Activated CD4-positive, CD25-positive, alpha-beta regulatory T cell (primary cell): ENCODE measurements at regions not wholly inside any gene's neighbourhood (a gene's known extent, or its start where the extent isn't known, plus 50 kb on each side); places are given as distances from the start of the nearest gene placed in this dataset.

Source experiments
- DNase-seq, 4 experiments: peaks; one replicate each; lab custom pipeline; 2025; lab: John Stamatoyannopoulos, UW

- no peak for DNase-seq
These were observed 266.3 kb upstream of the ZMIZ1 start for GRCh38 chr10:78802431-78802830.

GRCh38 chr10:78802866-78803265 is 265.9 kb upstream of the ZMIZ1 start:
- DNase-seq, result no peak

- no peak for DNase-seq
These were observed 265.1 kb upstream of the ZMIZ1 start for GRCh38 chr10:78803710-78804109.

- DNase-seq, result no peak
These were observed 264.2 kb upstream of the ZMIZ1 start for GRCh38 chr10:78804411-78805032.

GRCh38 chr10:78805176-78805575 is 263.6 kb upstream of the ZMIZ1 start:
- no peak for DNase-seq

DNA sequence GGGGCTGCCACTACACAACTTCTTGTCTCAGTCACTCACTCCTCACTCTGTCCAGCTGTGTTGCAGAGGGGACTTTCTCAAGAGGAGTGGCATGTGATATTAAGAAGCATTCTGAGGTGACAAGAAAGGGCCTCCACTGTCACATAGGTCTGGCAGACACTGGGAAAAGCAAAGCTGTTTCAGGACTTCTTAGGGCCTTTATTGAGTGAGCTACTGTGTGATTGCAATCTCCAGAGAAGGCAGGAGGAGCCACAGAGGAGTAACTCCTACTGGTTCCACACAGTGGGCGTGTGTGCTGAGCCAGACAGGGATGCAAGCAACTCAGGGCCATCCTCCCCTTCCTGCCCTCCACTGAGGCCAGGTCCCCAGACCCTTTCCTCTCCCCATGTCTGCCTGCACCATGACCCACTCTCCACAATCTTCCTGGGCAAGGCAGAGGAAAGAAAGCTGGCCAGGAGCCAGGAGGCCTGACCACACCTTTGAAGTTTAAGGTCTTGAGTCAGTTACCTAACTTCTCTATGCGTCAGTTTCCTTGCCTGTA is 262.0 kb upstream of the ZMIZ1 start:
- DNase-seq, result no peak

- no peak for DNase-seq
These were observed 261.1 kb upstream of the ZMIZ1 start for GRCh38 chr10:78807504-78808203.

GRCh38 chr10:78808286-78808685 is 260.5 kb upstream of the ZMIZ1 start:
- DNase-seq, result no peak

- no peak for DNase-seq
These were observed 259.9 kb upstream of the ZMIZ1 start for GRCh38 chr10:78808736-78809367.

- DNase-seq, result no peak
These were observed 257.6 kb upstream of the ZMIZ1 start for GRCh38 chr10:78811174-78811573.

DNA sequence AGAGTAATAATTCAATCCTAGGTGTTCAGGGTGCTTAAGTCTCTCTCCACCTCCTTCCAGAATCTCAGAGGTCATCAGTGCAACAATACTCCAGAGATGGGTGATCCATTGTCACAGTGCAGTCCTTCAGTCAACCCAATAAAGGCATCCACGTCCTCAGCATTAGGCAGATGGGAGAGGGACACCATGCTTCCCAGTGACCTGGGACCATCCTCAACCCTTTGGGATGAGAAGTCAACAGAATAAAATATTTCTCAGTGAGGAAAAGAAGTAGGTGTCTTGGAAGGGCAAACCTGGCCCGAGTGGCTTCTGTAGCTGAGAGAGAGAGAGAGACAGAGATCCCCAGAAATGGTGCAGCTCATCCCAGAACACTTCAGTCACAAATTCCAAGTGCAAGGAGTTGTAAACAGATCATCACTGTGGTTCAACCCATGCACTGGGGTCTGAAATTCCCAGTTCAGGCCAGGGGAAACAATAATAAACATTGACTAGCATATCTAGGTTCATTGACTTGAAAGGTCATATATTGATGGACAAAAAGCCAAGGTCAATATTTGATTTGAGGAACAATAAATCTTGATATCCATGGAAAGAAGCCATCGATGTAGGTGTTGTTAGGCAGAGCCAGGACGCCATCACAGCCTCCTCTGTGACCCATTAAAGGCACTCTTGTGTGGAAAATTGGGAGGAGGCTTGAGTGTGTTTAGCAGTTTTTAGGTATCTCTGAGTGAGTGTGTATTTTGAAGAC is 256.0 kb upstream of the ZMIZ1 start:
- no peak for DNase-seq

DNA sequence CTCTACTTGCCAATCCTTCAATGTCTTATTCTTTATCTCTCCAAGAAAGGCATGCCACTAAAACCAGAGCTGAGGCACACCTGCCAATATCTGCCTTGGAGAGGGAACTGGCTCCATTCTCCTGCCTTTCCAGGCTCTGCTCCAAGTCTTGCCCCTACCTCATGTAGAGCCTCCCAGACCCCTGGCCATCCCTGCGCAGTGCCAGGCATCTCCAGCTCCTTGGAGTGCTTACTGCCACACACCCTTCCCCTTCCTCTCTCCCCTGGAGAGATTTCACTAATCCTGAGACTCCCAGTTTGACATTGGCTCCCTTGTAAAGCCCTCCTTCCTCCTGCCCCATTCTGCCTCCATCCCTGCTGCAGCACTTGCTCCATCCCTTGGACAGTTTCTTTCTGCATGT is 255.2 kb upstream of the ZMIZ1 start:
- DNase-seq, result no peak

- no peak for DNase-seq
These were observed 254.8 kb upstream of the ZMIZ1 start for GRCh38 chr10:78813998-78814399.

GRCh38 chr10:78814407-78814806 is 254.4 kb upstream of the ZMIZ1 start:
- no peak for DNase-seq

DNA sequence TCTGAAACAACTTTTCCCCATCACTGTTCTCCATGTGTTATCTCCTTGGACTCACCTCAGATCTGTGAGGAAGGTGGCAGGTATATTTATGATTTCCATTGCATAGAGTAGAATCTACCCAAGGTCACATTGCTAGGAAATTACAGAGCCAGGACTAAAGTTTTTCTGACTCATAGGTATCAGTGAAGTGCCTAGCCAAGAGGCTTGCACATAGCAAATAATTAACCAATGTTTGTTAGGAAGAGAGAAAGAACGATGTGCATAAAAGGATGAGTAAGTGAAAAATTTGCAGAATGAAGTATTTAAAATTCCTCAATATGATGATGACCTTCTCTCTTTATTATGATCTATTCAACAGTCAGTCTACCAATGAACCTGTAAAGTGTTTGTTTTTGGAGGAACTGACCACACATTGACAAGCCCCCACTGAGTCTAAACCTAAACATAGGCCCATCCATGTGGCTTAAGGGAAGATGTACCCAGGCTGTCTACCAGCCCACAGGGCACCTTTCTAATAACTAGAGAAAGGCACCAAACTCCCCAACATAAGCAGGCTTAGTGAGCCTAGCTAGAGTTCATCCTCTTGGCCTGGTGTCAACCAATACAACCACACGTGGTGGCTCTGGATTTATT is 252.9 kb upstream of the ZMIZ1 start:
- no peak for DNase-seq

GRCh38 chr10:78817361-78817760 is 251.4 kb upstream of the ZMIZ1 start:
- no peak for DNase-seq

- DNase-seq, result no peak
These were observed 251.0 kb upstream of the ZMIZ1 start for GRCh38 chr10:78817804-78818203.

- no peak for DNase-seq
These were observed 249.3 kb upstream of the ZMIZ1 start for GRCh38 chr10:78819361-78820006.

DNA sequence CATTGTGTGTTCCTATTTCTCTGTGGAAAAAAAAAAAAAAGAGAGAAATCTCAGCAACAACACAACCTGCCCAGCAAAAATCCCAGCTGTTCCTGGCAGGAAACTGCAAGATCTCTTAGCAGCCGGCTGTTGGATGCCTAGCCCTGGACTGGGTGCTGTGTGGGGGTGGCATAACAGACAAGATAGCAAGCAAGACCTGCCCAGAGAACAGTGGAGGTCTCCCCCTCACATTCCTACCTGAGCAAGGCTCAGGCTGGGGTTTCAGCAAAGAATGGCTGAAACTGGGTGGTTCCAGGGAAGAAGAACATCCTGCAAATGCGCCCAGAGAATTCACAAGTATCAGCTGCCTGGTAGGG is 248.8 kb upstream of the ZMIZ1 start:
- no peak for DNase-seq

DNA sequence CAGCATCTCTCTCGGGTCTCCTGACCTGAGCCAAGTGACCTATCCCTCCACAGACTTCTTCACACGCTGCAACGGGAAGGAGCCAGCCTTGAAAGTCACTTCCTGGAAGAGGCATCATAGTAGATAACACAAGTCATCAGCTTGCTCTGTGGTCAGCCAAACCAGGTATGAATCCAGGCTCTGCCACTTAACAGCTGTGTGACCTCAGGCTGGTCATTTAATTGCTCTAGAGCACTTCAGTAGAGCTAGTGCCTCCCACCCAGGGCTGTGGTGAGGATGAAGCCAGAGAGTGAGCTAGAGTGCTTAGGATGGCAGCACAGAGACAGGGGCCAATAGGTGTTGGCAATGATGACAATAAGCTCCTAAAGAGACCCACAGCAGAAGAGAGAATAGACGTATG is 247.7 kb upstream of the ZMIZ1 start:
- no peak for DNase-seq
